Right lobe of liver (tissue), 6 donors: ENCODE measurements at regions not wholly inside any gene's neighbourhood (a gene's known extent, or its start where the extent isn't known, plus 50 kb on each side); places are given as distances from the start of the nearest gene placed in this dataset.

ENCODE experiments used
- ATAC-seq, 4 donors: fragments of 200-7000 bp; cut with Tn5 transposase; one replicate each; pipeline ENCODE4 v1.9.1; 2020; ENCODE audit warnings: mild to moderate bottlenecking in 4 of 4, moderate library complexity in 4 of 4
- DNase-seq, 3 donors: peaks; one replicate each; pipeline ENCODE4 v3.0.0-alpha.2; 2020
- H3K27ac ChIP-seq, 3 donors: fragments of 200-600 bp; one replicate each; pipeline ENCODE4 v1.8.0; 2022
- H3K27me3 ChIP-seq, 2 donors: fragments of 200-600 bp; one replicate each; pipeline ENCODE4 v1.8.0; 2022
- H3K36me3 ChIP-seq, 4 donors: fragments of 200-600 bp; sonication (generic) in 1 of 4; one replicate each; pipeline versions ENCODE4 v1.5.1 to v1.8.0; 2017 to 2022; ENCODE audit warnings: control low read depth in 1 of 4
- H3K4me1 ChIP-seq, 4 donors: fragments of 200-600 bp; sonication (generic) in 1 of 4; one replicate each; pipeline versions ENCODE4 v1.5.1 to v1.8.0; 2017 to 2022; ENCODE audit warnings: control low read depth in 1 of 4
- H3K4me3 ChIP-seq, 3 donors: fragments of 200-600 bp; one replicate each; pipeline ENCODE4 v1.8.0; 2022
- H3K9me3 ChIP-seq, 4 donors: fragments of 200-600 bp; sonication (generic) in 1 of 4; one replicate each; pipeline versions ENCODE4 v1.5.1 to v1.8.0; 2017 to 2022; ENCODE audit warnings: control low read depth in 1 of 4
- CTCF ChIP-seq, 4 donors: fragments of 200-600 bp in 3 of 4; fragments of 450-650 bp in 1 of 4; IDR thresholded peaks; one replicate each; pipeline versions ENCODE4 v1.5.1 to v1.8.0; 2016 to 2022; ENCODE audit warnings: antibody characterized with exemption in 4 of 4, mild to moderate bottlenecking in 2 of 4
- POLR2A ChIP-seq: fragments of 450-650 bp; IDR thresholded peaks from one replicate; pipeline ENCODE4 v1.6.1; 2017; ENCODE audit warnings: antibody characterized with exemption, mild to moderate bottlenecking
- whole genome bisulfite sequencing: methylation state at CpG from one replicate; pipeline ENCODE4 v1.1.6; 2018; ENCODE audit warnings: low coverage, low lambda C conversion rate; ENCODE audit not compliant: insufficient coverage; ENCODE audit errors: missing lambda C conversion rate; 5-methylcytosine and 5-hydroxymethylcytosine counted together
- intact Hi-C, 2 donors: fragments of 100-400 bp; cut with DNase I; formaldehyde crosslinking; loops; one replicate each; pipeline versions ENCODE4 v1.11.2 to v1.14.1; 2022
- donor health status: DM: no; HTN: yes; CAD: no.
- donor health status: DM: no; HTN: no; CAD: no.
- donor health status: DM: no; HTN: no; CAD: no.
- donor health status: DM: no; HTN: yes; CAD: no.
- donor health status: DM: no; HTN: yes; CAD: no.

DNA sequence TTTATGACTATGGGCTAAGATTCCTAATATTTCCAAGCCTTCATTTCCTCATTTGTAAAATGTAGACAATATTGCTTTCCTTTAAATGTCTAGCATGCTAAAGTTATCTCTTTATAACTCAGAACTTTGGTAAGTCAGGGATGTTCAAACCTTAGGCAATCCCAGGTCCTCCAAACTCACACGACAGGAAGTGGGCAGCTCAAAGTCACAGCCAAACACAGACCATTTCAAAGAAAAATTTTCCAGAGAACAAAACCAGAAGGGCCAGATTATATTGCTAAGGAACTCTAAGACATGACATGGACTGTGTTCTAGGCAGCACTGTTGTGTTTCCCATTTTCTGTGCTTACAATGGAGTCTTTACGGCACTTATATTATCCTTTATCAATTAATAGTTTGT is 87.8 kb upstream of the DYNC1I1 start:
- no peaks in the 10 kb centered on the region for H3K9me3 ChIP-seq
- intact Hi-C loops: no loop called here
- H3K27ac ChIP-seq: no peak overlapping the region
- no peak for TF ChIP-seq POLR2A
- TF ChIP-seq CTCF (IDR thresholded peaks at IDR 0.05): no peak
- no peaks in the 10 kb centered on the region for H3K36me3 ChIP-seq
- 82% methylated on average over 2 of the region's 2 CpGs for WGBS
- H3K27me3 ChIP-seq: no peaks in the 10 kb centered on the region
- no peak for DNase-seq
- no peak overlapping the region for H3K4me3 ChIP-seq
- H3K4me1 ChIP-seq: no peaks in the 10 kb centered on the region
- no peak for ATAC-seq

DNA sequence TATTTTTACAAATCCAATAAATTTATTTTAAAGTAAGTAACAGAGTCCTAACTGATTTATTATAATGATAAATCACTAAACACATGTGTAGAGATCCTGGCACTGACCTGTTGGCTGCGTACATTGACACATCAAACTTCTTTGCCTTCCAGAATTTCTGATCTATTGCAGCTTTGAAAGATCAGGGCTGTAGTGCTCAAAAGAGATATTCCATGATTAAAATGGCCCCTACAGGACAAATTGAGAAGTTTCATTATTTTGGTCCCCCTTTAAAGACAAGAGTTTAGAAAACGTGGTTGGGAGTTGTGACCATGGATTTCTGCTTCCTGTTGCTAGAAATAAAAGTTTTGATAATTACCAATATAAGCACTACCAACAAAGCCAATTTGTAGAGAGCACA is 87.7 kb upstream of the PDK4 start:
- Histone ChIP-seq H3K4me1 (no peaks in the 10 kb centered on the region), H3K27ac (no peak overlapping the region), H3K4me3 (no peak overlapping the region), H3K27me3 (no peaks in the 10 kb centered on the region), H3K9me3 (no peaks in the 10 kb centered on the region), H3K36me3 (no peaks in the 10 kb centered on the region)
- no peak for DNase-seq
- TF ChIP-seq POLR2A: no peak
- peak; percentile 54 to 90 (median 60) for TF ChIP-seq CTCF (IDR thresholded peaks at IDR 0.05)
- peak; percentile 84 to 88 (median 86) for ATAC-seq
- intact Hi-C loops: no loop called here
- 6% methylated on average over 2 of the region's 2 CpGs for WGBS

DNA sequence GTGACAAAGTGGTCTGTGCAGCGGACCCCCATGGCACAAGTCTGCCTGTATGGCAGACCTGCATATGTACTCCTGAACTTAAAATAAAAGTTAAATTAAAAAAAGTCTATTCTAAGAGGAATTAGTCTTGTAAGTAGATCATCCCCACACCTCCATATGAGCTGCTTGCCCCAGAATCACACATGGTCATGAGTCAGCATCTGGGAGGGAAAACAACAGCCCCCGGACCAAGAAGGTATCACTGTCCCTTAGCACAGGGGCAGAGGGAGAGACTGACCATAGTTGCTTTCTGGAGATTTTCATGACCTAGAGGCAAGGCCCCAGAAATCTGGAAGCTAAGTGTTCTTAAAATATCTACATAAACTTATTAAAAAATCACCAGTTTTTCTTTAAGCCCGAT is 86.6 kb upstream of the PDK4 start:
- ATAC-seq (no peak), DNase-seq (no peak)
- no peak overlapping the region for H3K4me3 ChIP-seq
- no peaks in the 10 kb centered on the region for H3K36me3 ChIP-seq
- WGBS: 37% methylated on average over 3 of the region's 3 CpGs
- no peak overlapping the region for H3K27ac ChIP-seq
- H3K4me1 ChIP-seq: no peaks in the 10 kb centered on the region
- TF ChIP-seq CTCF (IDR thresholded peaks at IDR 0.05) (no peak), POLR2A (no peak)
- H3K9me3 ChIP-seq: no peaks in the 10 kb centered on the region
- H3K27me3 ChIP-seq: no peaks in the 10 kb centered on the region
- intact Hi-C loops: no loop called here

DNA sequence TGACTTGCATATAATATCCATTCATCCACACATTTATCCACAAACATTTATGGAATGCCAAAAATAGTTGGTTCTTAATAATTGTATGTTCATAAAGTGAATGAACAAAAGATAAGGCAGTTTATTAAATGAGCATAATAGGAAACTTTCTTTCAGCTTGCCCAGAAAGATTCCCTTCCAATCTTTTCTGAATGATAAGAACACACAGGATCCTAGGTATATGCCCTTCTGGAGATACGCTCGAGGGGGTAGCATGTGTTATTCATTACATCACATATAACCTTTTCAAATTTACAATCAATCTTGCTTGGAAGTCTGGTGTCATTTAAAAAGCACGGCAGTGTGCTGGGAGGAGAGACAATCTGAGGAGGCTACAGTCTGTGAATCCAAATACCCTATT is 80.4 kb upstream of the PDK4 start:
- intact Hi-C loops: loop anchor here in 1 of 2 donors (5.0 kb wide), 1 partner anchor 134 kb away; no protein-coding TSS in a partner anchor
- 60% methylated on average over 3 of the region's 3 CpGs for WGBS
- Histone ChIP-seq H3K36me3 (no peaks in the 10 kb centered on the region), H3K27ac (no peak overlapping the region), H3K27me3 (no peaks in the 10 kb centered on the region), H3K9me3 (no peaks in the 10 kb centered on the region), H3K4me3 (no peak overlapping the region), H3K4me1 (no peaks in the 10 kb centered on the region)
- DNase-seq: no peak
- no peak for ATAC-seq
- TF ChIP-seq CTCF (IDR thresholded peaks at IDR 0.05) (no peak), POLR2A (no peak)

GRCh38 chr7:95675632-95676031 is 79.3 kb upstream of the PDK4 start:
- no peak overlapping the region for H3K27ac ChIP-seq
- intact Hi-C loops: loop anchor here in 1 of 2 donors (5.0 kb wide), 1 partner anchor 133 kb away; no protein-coding TSS in a partner anchor
- no peaks in the 10 kb centered on the region for H3K27me3 ChIP-seq
- 57% methylated on average over 3 of the region's 3 CpGs for WGBS
- H3K4me3 ChIP-seq: no peak overlapping the region
- no peaks in the 10 kb centered on the region for H3K9me3 ChIP-seq
- DNase-seq (no peak), ATAC-seq (no peak)
- H3K36me3 ChIP-seq: no peaks in the 10 kb centered on the region
- TF ChIP-seq POLR2A (no peak), CTCF (IDR thresholded peaks at IDR 0.05) (no peak)
- no peaks in the 10 kb centered on the region for H3K4me1 ChIP-seq
